GM19463 (cell line): ENCODE measurements at regions not wholly inside any gene's neighbourhood (a gene's known extent, or its start where the extent isn't known, plus 50 kb on each side); places are given as distances from the start of the nearest gene placed in this dataset.
"Not testable (repeated sequence)": the region's sequence is repeated elsewhere in the genome, so short reads cannot be mapped to it uniquely, and the experiment has no call there.

Experiments
- ATAC-seq: cut with Tn5 transposase; IDR thresholded peaks from one replicate; pipeline ENCODE4 v1.9.1; 2021; ENCODE audit warnings: mild to moderate bottlenecking, moderate library complexity; ENCODE audit not compliant: unreplicated experiment

DNA sequence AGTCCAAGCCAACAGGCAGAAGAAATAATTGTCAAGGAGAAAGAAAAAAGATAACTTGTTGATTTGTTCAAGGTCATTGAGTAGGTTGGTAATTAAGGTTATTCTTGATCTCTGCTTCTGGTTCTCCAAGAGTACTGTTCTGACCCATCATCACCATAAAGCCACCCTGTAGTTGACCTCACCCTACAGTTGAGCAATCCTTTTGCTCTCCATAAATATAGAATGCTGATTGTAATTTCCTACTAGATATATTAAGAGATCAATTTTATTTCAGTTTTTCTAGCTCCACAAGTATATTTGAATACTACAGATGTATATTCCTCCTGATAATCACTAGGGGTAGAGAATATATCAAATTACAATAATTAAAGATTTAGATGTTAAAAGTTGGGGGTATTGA is 350.5 kb upstream of the PDE3A start:
- ATAC-seq, result no peak

DNA sequence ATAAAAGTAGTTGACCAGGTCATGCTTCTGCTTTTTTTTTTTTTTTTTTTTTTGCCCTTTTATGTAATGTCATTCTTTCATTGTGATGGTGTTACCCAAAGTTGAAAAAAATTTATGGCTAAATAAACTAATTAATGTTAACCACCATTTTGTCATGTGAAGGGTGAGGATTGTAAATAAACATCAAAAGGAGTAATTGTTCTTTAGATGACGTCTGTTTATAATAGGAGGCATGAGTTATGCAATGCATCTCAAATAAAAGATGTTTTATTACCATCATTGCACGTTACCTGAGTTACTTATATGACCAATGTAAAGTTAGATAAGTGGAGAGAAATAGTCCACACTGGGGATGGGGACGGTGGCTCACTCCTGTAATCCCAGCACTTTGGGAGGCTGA is 349.9 kb upstream of the PDE3A start:
- no peak for ATAC-seq

DNA sequence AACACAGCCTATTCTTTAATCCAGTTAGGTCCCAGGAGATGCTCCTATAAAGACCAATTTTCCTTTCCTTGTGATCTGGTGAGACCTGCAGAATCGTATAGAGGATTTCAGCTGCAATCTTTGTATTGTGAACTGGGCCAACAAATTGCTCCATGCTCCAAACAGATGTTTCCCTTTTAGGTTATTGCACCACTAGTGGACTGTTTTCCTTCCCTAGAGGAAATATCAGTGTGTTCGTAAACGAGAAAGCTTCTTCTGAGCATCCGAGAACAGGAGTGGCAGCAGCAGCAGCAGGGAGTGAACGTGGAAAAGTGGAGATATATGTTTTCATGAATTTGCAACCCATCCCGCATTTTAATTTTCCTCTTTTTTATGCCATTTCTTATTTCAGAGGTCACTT is 344.1 kb upstream of the PDE3A start:
- ATAC-seq, result no peak

DNA sequence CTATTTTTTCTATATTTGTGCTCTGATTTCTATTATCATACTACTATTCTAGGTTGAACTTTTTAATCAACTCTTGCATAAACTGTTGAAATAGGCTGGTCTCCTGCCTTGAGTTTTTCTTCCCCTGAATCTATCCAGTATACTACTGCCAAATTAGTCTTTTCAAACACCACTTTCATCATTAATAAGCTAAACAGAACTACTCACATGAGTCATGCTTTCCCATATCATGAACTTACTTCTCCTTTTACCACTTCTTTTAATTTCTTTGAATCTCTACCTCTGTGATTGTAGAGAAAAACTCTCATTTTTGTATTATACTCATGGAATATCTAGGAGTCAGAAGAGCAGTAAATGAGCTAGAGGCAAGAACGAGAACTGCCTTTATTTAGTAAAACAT is 340.3 kb upstream of the PDE3A start:
- no peak for ATAC-seq

GRCh38 chr12:20030826-20031225 is 337.5 kb upstream of the PDE3A start:
- ATAC-seq, result no peak

DNA sequence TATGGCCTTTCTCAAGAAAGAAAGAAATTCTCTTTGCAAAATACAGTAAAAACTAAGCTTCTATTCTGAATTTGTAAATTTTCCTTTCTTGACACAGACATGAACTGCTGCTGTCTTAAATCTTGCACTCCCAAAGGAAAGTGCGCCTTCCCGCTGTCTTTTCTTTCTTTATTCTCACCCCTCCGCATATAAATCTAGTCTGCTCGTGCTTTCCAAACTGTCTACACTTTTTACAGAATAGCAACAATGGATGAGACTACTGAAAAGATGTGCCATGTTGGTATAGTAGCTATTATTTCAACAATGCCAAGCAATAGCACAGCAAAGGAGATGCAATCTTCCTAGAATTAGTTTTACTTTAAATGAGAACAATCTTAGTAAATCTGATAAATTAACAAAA is 328.8 kb upstream of the PDE3A start:
- ATAC-seq, result no peak

- no peak for ATAC-seq
Measured at GRCh38 chr12:20040184-20040583, 328.2 kb upstream of the PDE3A start.

DNA sequence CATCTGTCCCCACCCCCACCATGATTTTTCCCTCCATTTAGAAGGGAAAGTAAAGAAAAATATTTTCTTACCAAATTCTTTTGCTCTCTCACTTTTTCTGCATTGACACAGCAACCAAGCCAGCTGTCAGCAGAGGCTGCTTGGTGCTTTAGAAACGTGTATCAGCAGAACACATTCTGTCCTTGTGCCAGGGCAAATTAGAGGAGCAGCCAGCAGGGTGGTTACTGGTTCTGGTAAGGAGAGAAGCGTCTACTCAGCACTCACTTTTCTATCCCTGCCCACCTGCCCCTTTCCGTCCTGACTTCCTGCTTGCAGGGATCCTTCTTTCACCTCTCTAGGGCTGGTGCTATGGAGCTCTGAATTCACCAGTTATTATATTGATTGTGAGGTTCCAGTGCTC is 327.5 kb upstream of the PDE3A start:
- ATAC-seq, result no peak

DNA sequence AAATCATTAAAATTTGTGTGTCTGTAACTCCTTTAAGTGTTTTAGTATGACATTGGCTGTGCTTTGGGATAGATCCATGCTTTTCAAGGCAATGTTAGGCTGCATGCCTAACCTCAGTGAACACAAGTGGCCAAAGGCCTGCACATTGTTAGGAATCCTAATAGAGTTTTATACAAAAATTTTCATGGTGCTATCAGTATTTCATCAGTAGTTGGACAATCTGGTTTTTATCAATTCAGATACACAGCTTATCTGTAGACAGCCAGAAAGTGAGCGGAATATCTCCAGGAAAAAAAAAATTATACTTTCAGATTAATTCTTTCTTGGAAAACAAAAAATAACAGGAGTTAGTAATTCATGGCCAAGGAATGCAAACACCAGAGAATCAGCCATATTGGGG is 324.0 kb upstream of the PDE3A start:
- ATAC-seq, result no peak

GRCh38 chr12:20044846-20045245 is 323.5 kb upstream of the PDE3A start:
- no peak for ATAC-seq

DNA sequence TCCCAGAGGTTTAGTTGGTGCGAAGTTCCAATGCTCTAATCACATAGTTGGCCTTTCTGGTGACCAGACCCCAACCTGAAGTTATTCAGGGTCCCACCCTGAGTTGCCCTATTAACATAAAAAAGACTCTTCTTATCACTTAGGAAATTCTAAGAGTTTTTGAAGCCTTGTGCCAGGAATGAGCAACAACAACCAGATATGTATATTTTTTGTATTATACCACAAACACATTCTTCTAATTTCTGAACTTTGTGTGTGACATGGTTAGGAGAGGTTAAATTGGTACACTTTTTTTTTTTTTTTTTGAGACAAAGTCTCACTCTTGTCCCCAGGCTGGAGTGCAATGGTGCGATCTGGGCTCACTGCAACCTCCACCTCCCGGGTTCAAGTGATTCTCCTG is 320.4 kb upstream of the PDE3A start:
- ATAC-seq, result no peak

- no peak for ATAC-seq
Measured at GRCh38 chr12:20050221-20050620, 318.1 kb upstream of the PDE3A start.

- no peak for ATAC-seq
Measured at GRCh38 chr12:20053782-20054181, 314.6 kb upstream of the PDE3A start.

GRCh38 chr12:20055856-20056255 is 312.5 kb upstream of the PDE3A start:
- no peak for ATAC-seq

- no peak for ATAC-seq
Measured at GRCh38 chr12:20057398-20057797, 310.9 kb upstream of the PDE3A start.

DNA sequence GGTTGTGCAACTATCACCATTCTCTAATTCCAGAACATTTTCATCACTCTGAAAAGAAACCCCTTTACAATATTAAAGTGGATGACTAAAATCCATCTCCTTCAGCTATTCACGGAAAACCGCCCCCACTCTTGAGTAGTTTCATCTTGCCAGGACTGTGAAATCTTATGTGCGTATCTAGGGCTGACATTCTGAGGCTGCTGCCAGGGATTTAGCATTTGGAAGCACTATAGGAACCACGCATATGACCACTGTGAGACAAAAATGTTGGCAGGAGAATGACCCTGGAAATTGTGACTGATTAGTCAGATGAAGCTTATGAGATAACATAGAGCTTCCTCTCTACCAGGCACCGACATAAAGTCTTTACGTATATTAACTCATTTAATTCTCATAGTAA is 305.2 kb upstream of the PDE3A start:
- ATAC-seq, result no peak

DNA sequence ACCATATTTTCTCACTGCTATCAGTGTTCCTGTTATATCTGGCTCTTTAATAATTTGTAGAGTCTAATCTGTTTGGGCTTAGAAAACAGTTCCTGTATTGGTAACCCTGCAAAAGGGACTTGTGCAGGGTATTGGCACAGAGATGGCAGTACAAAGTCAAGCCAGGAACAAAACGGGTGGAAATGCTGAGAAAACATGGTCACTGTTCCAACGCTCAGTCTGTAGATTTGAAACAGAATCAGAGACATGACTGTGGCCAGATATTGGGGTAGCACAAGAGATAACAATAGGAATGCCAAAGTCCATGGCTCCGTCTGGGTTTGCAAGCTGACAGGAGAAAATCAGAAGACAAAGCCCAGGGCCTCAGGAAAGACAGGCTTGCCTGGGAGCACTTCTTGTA is 290.7 kb upstream of the PDE3A start:
- ATAC-seq, result no peak

- ATAC-seq, result no peak
Measured at GRCh38 chr12:20089077-20089476, 279.3 kb upstream of the PDE3A start.

DNA sequence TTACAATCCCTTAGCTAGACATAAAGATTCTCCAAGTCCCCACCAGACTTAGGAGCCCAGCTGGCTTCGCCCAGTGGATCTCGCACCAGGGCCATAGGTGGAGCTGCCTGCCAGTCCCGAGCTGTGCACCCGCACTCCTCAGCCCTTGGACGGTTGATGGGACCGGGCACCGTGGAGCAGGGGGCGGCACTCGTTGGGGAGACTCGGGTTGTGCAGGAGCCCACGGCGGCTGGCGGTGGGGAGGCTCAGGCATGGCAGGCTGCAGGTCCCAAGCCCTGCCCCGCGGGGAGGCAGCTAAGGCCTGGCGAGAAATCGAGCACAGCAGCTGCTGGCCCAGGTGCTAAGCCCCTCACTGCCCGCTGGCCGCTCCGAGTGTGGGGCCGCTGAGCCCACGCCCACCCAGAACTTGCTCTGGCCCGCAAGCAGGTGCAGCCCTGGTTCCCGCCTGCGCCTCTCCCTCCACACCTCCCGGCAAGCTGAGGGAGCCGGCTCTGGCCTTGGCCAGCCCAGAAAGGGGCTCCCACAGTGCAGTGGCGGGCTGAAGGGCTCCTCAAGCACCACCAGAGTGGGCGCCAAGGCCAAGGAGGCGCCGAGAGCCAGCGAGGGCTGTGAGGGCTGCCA is 275.0 kb upstream of the PDE3A start:
- ATAC-seq, result not testable (repeated sequence)

- no peak for ATAC-seq
Measured at GRCh38 chr12:20096430-20096829, 271.9 kb upstream of the PDE3A start.

DNA sequence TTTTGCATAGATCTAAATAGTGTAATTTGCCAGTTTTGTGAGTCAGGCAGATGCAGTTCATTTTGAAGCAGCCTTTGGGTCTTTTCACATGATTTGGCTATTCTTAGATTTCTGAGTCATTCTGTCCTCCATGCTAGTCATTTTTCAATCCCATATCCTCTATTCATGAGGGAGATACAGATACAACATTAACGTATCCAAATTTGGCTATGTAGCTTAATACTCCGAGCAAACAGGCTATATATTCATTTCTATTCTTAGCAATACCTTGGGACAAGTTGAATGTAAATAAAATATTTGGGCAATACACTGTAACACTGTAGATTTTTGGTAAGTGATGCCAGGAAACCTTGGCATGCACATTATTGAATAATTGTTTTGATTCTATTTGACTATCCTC is 270.7 kb upstream of the PDE3A start:
- ATAC-seq, result no peak

DNA sequence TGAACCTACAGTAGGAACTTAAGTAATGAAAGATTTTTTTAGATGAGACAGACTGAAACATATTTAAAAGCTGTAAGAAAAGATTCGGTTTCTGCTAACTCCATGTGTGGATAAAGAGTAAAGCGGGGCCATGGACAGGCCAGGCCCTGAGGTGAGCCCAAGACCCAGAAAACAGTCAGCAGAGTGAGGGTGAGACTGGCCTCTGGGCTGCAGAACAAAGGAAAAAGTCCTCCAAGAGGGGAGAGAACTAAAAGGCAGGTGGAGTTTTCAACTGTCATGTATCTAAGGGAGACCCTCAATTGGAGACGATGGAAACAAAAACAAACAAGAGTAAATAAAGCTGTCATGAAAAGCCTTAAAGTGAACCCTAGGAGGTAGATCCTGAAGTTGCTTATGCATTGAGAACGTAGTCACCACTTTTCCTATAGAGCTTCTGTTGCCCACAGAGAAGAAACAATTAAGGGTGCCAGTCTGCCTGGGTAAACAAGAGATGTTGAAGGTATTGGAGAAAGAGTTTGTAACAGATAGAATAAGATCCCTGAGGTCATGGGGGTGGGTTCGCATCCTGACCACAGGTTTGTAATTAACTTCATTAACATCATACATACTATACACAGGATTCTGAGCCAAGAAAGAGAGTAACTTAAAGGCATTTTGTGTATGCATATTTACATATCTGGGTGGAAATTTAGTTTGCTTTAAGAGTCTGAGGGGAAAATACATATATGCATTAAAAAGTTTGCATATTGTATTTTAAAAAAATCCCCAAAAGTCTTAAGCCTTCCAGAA is 268.7 kb upstream of the PDE3A start:
- no peak for ATAC-seq

GRCh38 chr12:20101046-20101445 is 267.3 kb upstream of the PDE3A start:
- ATAC-seq, result no peak
